Trophoblast cell (in vitro differentiated cells and primary cell): ENCODE measurements at regions not wholly inside any gene's neighbourhood (a gene's known extent, or its start where the extent isn't known, plus 50 kb on each side); places are given as distances from the start of the nearest gene placed in this dataset.
A peak's percentile ranks its signal among the peaks of the same experiment; 100 is the strongest.

Source experiments
- DNase-seq, 2 donors: peaks; one replicate each; pipeline ENCODE4 v3.0.0-alpha.2; 2016
- H2AFZ ChIP-seq: 2 replicates; pipeline ENCODE4 v1.6.1; 2013; ENCODE audit warnings: low read length, moderate library complexity, mild to moderate bottlenecking; ENCODE audit not compliant: insufficient read depth, poor library complexity
- H2AK5ac ChIP-seq: 2 replicates; pipeline ENCODE4 v1.6.1; 2013; ENCODE audit warnings: mild to moderate bottlenecking, low read length
- H2BK120ac ChIP-seq: 2 replicates; pipeline ENCODE4 v1.6.1; 2013; ENCODE audit warnings: low read length, mild to moderate bottlenecking, moderate library complexity; ENCODE audit not compliant: insufficient read depth, poor library complexity
- H2BK12ac ChIP-seq: 2 replicates; pipeline ENCODE4 v1.6.1; 2013; ENCODE audit warnings: mild to moderate bottlenecking, low read length, moderate library complexity
- H2BK5ac ChIP-seq: 2 replicates; pipeline ENCODE4 v1.6.1; 2013; ENCODE audit warnings: low read length, low read depth, moderate library complexity, mild to moderate bottlenecking; ENCODE audit not compliant: poor library complexity
- H3K14ac ChIP-seq: 2 replicates; pipeline ENCODE4 v1.6.1; 2013; ENCODE audit warnings: mild to moderate bottlenecking, low read length
- H3K18ac ChIP-seq: 2 replicates; pipeline ENCODE4 v1.6.1; 2013; ENCODE audit warnings: mild to moderate bottlenecking, low read length
- H3K23ac ChIP-seq: 2 replicates; pipeline ENCODE4 v1.6.1; 2013; ENCODE audit warnings: low read length
- H3K27ac ChIP-seq: 2 replicates; pipeline ENCODE4 v1.5.1; 2013; ENCODE audit warnings: low read depth, mild to moderate bottlenecking, inconsistent platforms, low read length, moderate library complexity
- H3K27me3 ChIP-seq: 2 replicates; pipeline ENCODE4 v1.6.1; 2013; ENCODE audit warnings: inconsistent platforms, mild to moderate bottlenecking, low read length, moderate library complexity; ENCODE audit not compliant: insufficient read depth
- H3K36me3 ChIP-seq, 2 experiments: 1 replicate in 1 of 2; 2 replicates in 1 of 2; pipeline ENCODE4 v1.6.1; 2013; ENCODE audit warnings: low read length in 2 of 2, mild to moderate bottlenecking in 2 of 2, moderate library complexity in 1 of 2; ENCODE audit not compliant: insufficient read depth in 2 of 2, control insufficient read depth in 1 of 2
- H3K4ac ChIP-seq: 2 replicates; pipeline ENCODE4 v1.6.1; 2013; ENCODE audit warnings: low read depth, mild to moderate bottlenecking, low read length, moderate library complexity
- H3K4me1 ChIP-seq, 2 experiments: 1 replicate in 1 of 2; 2 replicates in 1 of 2; pipeline ENCODE4 v1.6.1; 2013; ENCODE audit warnings: low read length in 2 of 2, mild to moderate bottlenecking in 2 of 2, moderate library complexity in 1 of 2; ENCODE audit not compliant: insufficient read depth in 2 of 2, control insufficient read depth in 1 of 2
- H3K4me2 ChIP-seq: 2 replicates; pipeline ENCODE4 v1.6.1; 2013; ENCODE audit warnings: inconsistent platforms, mild to moderate bottlenecking, low read length, moderate library complexity
- H3K4me3 ChIP-seq: 2 replicates; pipeline ENCODE4 v1.5.1; 2013; ENCODE audit warnings: mild to moderate bottlenecking, low read depth, low read length, inconsistent platforms
- H3K79me1 ChIP-seq: one replicate; pipeline ENCODE4 v1.6.1; 2013; ENCODE audit warnings: low read length
- H3K79me2 ChIP-seq: 2 replicates; pipeline ENCODE4 v1.6.1; 2013; ENCODE audit warnings: low read length, mild to moderate bottlenecking; ENCODE audit not compliant: control insufficient read depth, insufficient read depth, poor library complexity
- H3K9ac ChIP-seq: 2 replicates; pipeline ENCODE4 v1.6.1; 2013; ENCODE audit warnings: mild to moderate bottlenecking, low read length
- H3K9me3 ChIP-seq: 2 replicates; pipeline ENCODE4 v1.6.1; 2013; ENCODE audit warnings: low read depth, mild to moderate bottlenecking, control low read depth, inconsistent platforms, low read length; ENCODE audit not compliant: insufficient read depth
- H4K12ac ChIP-seq: 2 replicates; pipeline ENCODE4 v1.6.1; 2013; ENCODE audit warnings: low read depth, mild to moderate bottlenecking, low read length, moderate library complexity
- H4K8ac ChIP-seq: 2 replicates; pipeline ENCODE4 v1.6.1; 2013; ENCODE audit warnings: low read depth, mild to moderate bottlenecking, low read length, moderate library complexity
- H4K91ac ChIP-seq: one replicate; pipeline ENCODE4 v1.6.1; 2013; ENCODE audit warnings: low read depth, mild to moderate bottlenecking, low read length, moderate library complexity
- WGBS: extraction: QIAGEN DNeasy Blood & Tissue Kit; methylation state at CpG from one replicate; pipeline ENCODE4 v1.1.7; 2013; ENCODE audit warnings: missing lambda C conversion rate; ENCODE audit not compliant: insufficient read length, insufficient coverage; ENCODE audit errors: extremely low coverage; 5-methylcytosine and 5-hydroxymethylcytosine counted together

GRCh38 chr5:103358305-103358995 is 99.9 kb downstream of the MACIR start:
- Histone ChIP-seq H3K79me2 (no peaks in the 10 kb centered on the region), H3K9ac (no peak overlapping the region), H2BK12ac (no peak overlapping the region), H2AFZ (no peak overlapping the region), H2BK120ac (peak overlapping the region; percentile 43), H3K4me2 (no peak overlapping the region), H4K8ac (no peak overlapping the region), H3K27me3 (no peaks in the 10 kb centered on the region), H3K14ac (no peak overlapping the region), H4K91ac (no peak overlapping the region), H3K9me3 (no peaks in the 10 kb centered on the region), H3K23ac (no peak overlapping the region), H3K27ac (no peak overlapping the region), H2AK5ac (no peak overlapping the region), H3K36me3 (no peaks in the 10 kb centered on the region), H3K4me1 (peaks cover 3% of the 10 kb centered on the region in 2 experiments), H4K12ac (no peak overlapping the region), H3K4me3 (no peak overlapping the region), H3K4ac (no peak overlapping the region), H3K18ac (no peak overlapping the region), H3K79me1 (no peaks in the 10 kb centered on the region), H2BK5ac (no peak overlapping the region)
- DNase-seq = no peak
- WGBS = no CpG with 5 or more reads among the region's 6 CpGs

DNA sequence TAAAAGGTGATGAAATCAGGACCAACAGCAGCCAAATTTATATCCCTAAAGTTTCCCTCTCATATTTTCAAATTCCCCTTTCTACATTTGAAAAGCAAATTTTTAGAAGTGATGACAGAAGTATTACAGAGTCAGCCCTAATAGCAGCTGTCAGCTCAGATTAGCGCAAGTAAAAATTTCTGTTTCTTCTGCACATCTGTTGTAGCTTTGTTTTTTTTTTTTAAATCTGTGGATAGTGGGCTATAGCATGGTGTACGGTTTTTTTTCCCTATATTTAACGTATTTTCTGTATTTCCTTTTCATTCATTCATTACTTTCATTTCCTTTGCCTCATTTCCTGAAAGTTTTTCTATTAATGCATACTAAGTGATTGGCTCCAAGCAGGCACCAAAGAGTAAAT is 99.1 kb downstream of the MACIR start:
- Histone ChIP-seq H4K12ac (no peak overlapping the region), H3K4me3 (no peak overlapping the region), H3K23ac (no peak overlapping the region), H3K79me1 (no peaks in the 10 kb centered on the region), H3K79me2 (no peaks in the 10 kb centered on the region), H2AK5ac (no peak overlapping the region), H3K27ac (no peak overlapping the region), H3K4me1 (peaks cover 3% of the 10 kb centered on the region in 2 experiments), H3K27me3 (no peaks in the 10 kb centered on the region), H4K91ac (no peak overlapping the region), H3K14ac (no peak overlapping the region), H2BK120ac (no peak overlapping the region), H3K9ac (no peak overlapping the region), H2AFZ (no peak overlapping the region), H2BK12ac (no peak overlapping the region), H2BK5ac (no peak overlapping the region), H3K4ac (no peak overlapping the region), H4K8ac (no peak overlapping the region), H3K36me3 (no peaks in the 10 kb centered on the region), H3K4me2 (no peak overlapping the region), H3K18ac (no peak overlapping the region), H3K9me3 (no peaks in the 10 kb centered on the region)
- no CpG with 5 or more reads among the region's 3 CpGs for WGBS
- no peak for DNase-seq

GRCh38 chr5:103356350-103357091 is 98.0 kb downstream of the MACIR start:
- Histone ChIP-seq H3K23ac (no peak overlapping the region), H3K4me3 (no peak overlapping the region), H3K4ac (no peak overlapping the region), H2BK5ac (no peak overlapping the region), H3K9ac (no peak overlapping the region), H4K12ac (no peak overlapping the region), H3K27ac (no peak overlapping the region), H4K8ac (no peak overlapping the region), H2AFZ (no peak overlapping the region), H4K91ac (no peak overlapping the region), H3K4me1 (peaks cover 3% of the 10 kb centered on the region in 2 experiments), H3K4me2 (no peak overlapping the region), H3K36me3 (no peaks in the 10 kb centered on the region), H2AK5ac (no peak overlapping the region), H3K18ac (no peak overlapping the region), H3K79me1 (no peaks in the 10 kb centered on the region), H2BK120ac (no peak overlapping the region), H2BK12ac (no peak overlapping the region), H3K27me3 (no peaks in the 10 kb centered on the region), H3K9me3 (no peaks in the 10 kb centered on the region), H3K14ac (no peak overlapping the region), H3K79me2 (no peaks in the 10 kb centered on the region)
- 100% methylated on average over 1 of the region's 3 CpGs for WGBS
- no peak for DNase-seq

GRCh38 chr5:103355579-103355978 is 97.0 kb downstream of the MACIR start:
- Histone ChIP-seq H2BK12ac (peak overlapping the region; percentile 49), H4K91ac (no peak overlapping the region), H3K36me3 (no peaks in the 10 kb centered on the region), H3K4me2 (no peak overlapping the region), H3K79me1 (no peaks in the 10 kb centered on the region), H3K9ac (no peak overlapping the region), H3K14ac (no peak overlapping the region), H2AK5ac (no peak overlapping the region), H3K4me3 (no peak overlapping the region), H4K12ac (no peak overlapping the region), H2BK120ac (no peak overlapping the region), H4K8ac (no peak overlapping the region), H3K4ac (no peak overlapping the region), H3K79me2 (no peaks in the 10 kb centered on the region), H3K27me3 (no peaks in the 10 kb centered on the region), H3K9me3 (no peaks in the 10 kb centered on the region), H3K4me1 (peaks cover 3% of the 10 kb centered on the region in 2 experiments), H2AFZ (no peak overlapping the region), H3K23ac (no peak overlapping the region), H3K18ac (no peak overlapping the region), H2BK5ac (no peak overlapping the region), H3K27ac (no peak overlapping the region)
- WGBS = no CpG with 5 or more reads among the region's 2 CpGs
- peak; percentile 31 to 82 for DNase-seq
